HFFc6 (cell line): ENCODE measurements at regions not wholly inside any gene's neighbourhood (a gene's known extent, or its start where the extent isn't known, plus 50 kb on each side); places are given as distances from the start of the nearest gene placed in this dataset.

ENCODE experiments used
- DNase-seq: peaks from one replicate; pipeline ENCODE4 v3.0.0-alpha.2; 2018
- H3K27ac Mint-ChIP-seq: 2 replicates; pipeline ENCODE4 v1.8.0; 2020; ENCODE audit warnings: mild to moderate bottlenecking, mixed read lengths
- H3K27me3 Mint-ChIP-seq: 2 replicates; pipeline ENCODE4 v1.8.0; 2021; ENCODE audit warnings: mild to moderate bottlenecking, moderate library complexity, mixed read lengths; ENCODE audit not compliant: insufficient read depth
- H3K36me3 Mint-ChIP-seq: 2 replicates; pipeline ENCODE4 v1.8.0; 2021; ENCODE audit warnings: low read depth, mixed read lengths
- H3K4me1 Mint-ChIP-seq: 2 replicates; pipeline ENCODE4 v1.8.0; 2020; ENCODE audit warnings: low read depth, mixed read lengths
- H3K4me3 Mint-ChIP-seq: 2 replicates; pipeline ENCODE4 v1.8.0; 2020; ENCODE audit warnings: mild to moderate bottlenecking, moderate library complexity, mixed read lengths
- H3K9me3 Mint-ChIP-seq: 2 replicates; pipeline ENCODE4 v1.8.0; 2020; ENCODE audit warnings: mild to moderate bottlenecking, mixed read lengths
- CTCF ChIP-seq: fragments of 200-600 bp; sonication (generic); IDR thresholded peaks from 2 replicates; pipeline ENCODE4 v1.5.0; 2021; ENCODE audit warnings: antibody characterized with exemption, mild to moderate bottlenecking

DNA sequence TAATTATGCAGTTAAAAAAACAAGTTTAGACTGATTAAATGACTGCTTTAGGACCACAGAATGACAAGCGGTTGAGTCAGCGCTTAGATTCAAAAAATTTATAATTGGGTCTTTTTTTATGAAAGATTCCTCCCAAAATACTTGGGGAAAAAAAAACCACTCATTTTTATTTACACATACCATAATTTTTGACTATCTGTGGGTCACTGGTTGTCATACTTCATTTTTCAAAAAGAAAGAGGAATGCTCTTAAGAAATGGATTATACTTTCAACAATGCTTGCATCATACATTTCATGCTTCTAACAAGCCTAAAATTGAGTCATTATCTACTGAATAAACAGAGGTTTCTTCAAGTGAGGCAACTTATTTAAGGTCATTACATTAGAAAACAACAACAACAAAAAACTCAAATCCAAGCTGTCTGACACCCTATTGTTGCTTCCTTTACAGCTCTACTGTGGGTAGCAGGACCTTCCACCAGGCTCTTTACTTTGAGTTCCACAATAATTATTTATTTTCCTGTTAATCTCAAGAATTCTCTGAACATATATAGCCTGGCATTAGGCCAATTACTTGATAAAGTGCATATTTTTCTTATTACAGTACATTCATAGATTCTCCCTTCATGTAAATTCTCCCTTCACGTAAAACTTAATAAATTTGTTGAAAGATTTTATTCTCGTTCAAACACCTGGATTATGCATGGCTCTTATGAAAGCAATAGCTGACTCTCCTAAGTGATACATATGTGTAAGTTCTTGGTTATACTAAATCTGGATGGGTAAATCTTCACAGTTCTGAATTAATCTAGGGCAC lies 445.5 kb downstream of the PCDH10 start:
- TF ChIP-seq CTCF = no peak
- Mint-ChIP-seq H3K27me3 (no peaks in the 10 kb centered on the region), H3K4me3 (0 out of 2 replicates have a peak overlapping the region, but pooled peaks have one; percentile 4), H3K9me3 (no peaks in the 10 kb centered on the region; the same call in none of the 2 replicates), H3K4me1 (peaks cover 26% of the 10 kb centered on the region), H3K36me3 (no peaks in the 10 kb centered on the region), H3K27ac (peak overlapping the region; percentile 30; the same call in 1 of the 2 replicates)
- peak; percentile 85 for DNase-seq

DNA sequence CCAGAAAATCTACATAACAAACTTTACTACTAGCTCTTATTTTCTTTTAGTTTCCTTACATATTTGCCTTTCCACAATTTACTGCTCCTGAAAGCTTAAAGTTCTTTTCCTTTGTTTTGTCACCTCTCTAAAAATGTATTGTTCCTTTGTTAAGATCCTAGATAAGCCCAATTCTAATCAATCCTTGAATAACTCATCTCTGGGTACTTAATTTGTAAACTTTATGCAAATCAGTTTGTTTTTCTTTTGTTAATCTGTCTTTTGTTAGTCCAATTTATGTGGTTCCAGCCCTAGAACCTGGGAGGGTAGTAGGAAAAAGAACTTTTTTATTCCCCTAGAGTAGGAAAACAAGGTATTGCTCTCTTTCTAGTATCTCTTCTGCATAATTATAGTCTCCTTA lies 444.7 kb downstream of the PCDH10 start:
- Mint-ChIP-seq H3K4me1 (peaks cover 26% of the 10 kb centered on the region), H3K27ac (peak overlapping the region; percentile 1; the same call in 1 of the 2 replicates), H3K36me3 (no peaks in the 10 kb centered on the region), H3K27me3 (no peaks in the 10 kb centered on the region), H3K4me3 (no peak overlapping the region), H3K9me3 (no peaks in the 10 kb centered on the region; the same call in none of the 2 replicates)
- DNase-seq = no peak
- no peak for TF ChIP-seq CTCF

DNA sequence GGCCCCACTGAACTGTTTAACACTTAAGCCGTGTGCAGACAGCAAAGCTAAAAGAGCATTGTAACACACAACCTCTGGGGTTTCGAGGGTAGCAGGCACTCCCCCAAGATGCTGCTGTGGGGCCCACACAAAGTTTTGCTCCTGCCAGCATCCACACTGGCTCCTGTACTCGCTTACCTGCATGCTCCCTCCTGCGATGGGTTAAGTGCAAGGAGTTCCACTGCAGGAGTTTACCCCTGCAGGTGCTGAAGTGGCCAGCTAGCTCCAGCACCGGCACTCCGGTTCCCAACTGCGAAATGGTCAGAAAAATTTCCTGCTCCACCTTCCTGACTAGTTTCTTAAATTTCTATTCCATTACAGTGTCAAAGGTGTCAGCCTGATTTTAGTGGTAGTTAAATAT lies 443.5 kb downstream of the PCDH10 start:
- Mint-ChIP-seq H3K9me3 (no peaks in the 10 kb centered on the region; the same call in 1 of the 2 replicates), H3K27ac (no peak overlapping the region), H3K4me3 (no peak overlapping the region), H3K27me3 (peaks cover 2% of the 10 kb centered on the region; the same call in 1 of the 2 replicates), H3K36me3 (no peaks in the 10 kb centered on the region), H3K4me1 (peaks cover 27% of the 10 kb centered on the region)
- TF ChIP-seq CTCF = no peak
- no peak for DNase-seq

GRCh38 chr4:133592106-133592505 lies 443.0 kb downstream of the PCDH10 start:
- no peaks in the 10 kb centered on the region for H3K36me3 Mint-ChIP-seq
- no peak overlapping the region for H3K27ac Mint-ChIP-seq
- no peak for DNase-seq
- H3K9me3 Mint-ChIP-seq = no peaks in the 10 kb centered on the region; the same call in 1 of the 2 replicates
- no peak overlapping the region for H3K4me3 Mint-ChIP-seq
- peaks cover 26% of the 10 kb centered on the region for H3K4me1 Mint-ChIP-seq
- peaks cover 2% of the 10 kb centered on the region; the same call in 1 of the 2 replicates for H3K27me3 Mint-ChIP-seq
- no peak for TF ChIP-seq CTCF

GRCh38 chr4:133588306-133588705 lies 439.2 kb downstream of the PCDH10 start:
- no peak for DNase-seq
- Mint-ChIP-seq H3K27me3 (peaks cover 2% of the 10 kb centered on the region), H3K4me3 (no peak overlapping the region), H3K4me1 (peaks cover 5% of the 10 kb centered on the region; the same call in 1 of the 2 replicates), H3K9me3 (no peaks in the 10 kb centered on the region; the same call in 1 of the 2 replicates), H3K36me3 (no peaks in the 10 kb centered on the region), H3K27ac (no peak overlapping the region)
- TF ChIP-seq CTCF = no peak
